H1 (cell line): ENCODE measurements at regions not wholly inside any gene's neighbourhood (a gene's known extent, or its start where the extent isn't known, plus 50 kb on each side); places are given as distances from the start of the nearest gene placed in this dataset.

Source experiments
- CBX8 ChIP-seq: fragments of 300-800, 300-1000 bp; sonication (generic); IDR thresholded peaks from 2 replicates; pipeline ENCODE4 v1.7.1; 2016; ENCODE audit warnings: low read depth, low read length, borderline replicate concordance
- EP300 ChIP-seq, 2 experiments: IDR thresholded peaks; 1 replicate in 1 of 2; 2 replicates in 1 of 2; pipeline ENCODE4 v1.6.1; 2011 to 2012; ENCODE audit warnings: low read depth in 2 of 2, low read length in 2 of 2, mild to moderate bottlenecking in 2 of 2, borderline replicate concordance in 1 of 2, inconsistent platforms in 1 of 2, moderate library complexity in 1 of 2
- EZH2 ChIP-seq: fragments of 200-600 bp; sonication (generic); IDR thresholded peaks from 2 replicates; pipeline ENCODE4 v1.7.1; 2012; ENCODE audit warnings: low read depth, mild to moderate bottlenecking, moderate library complexity, low read length, inconsistent platforms; ENCODE audit not compliant: severe bottlenecking
- MAFK ChIP-seq: IDR thresholded peaks from 2 replicates; pipeline ENCODE4 v1.6.1; 2012; ENCODE audit warnings: low read depth, mild to moderate bottlenecking, improper control_type of control experiment, low read length
- SAP30 ChIP-seq: fragments of 300-600 bp; sonication (generic); IDR thresholded peaks from 2 replicates; pipeline ENCODE4 v1.7.1; 2012; ENCODE audit warnings: low read length, moderate library complexity, mild to moderate bottlenecking, inconsistent platforms; ENCODE audit not compliant: insufficient read depth, insufficient replicate concordance
- SIN3A ChIP-seq, 2 experiments: IDR thresholded peaks in 1 of 2; conservative IDR thresholded peaks in 1 of 2; 2 replicates each; pipeline ENCODE4 v1.6.1; 2011 to 2012; ENCODE audit warnings: low read length in 2 of 2, improper control_type of control experiment in 1 of 2, low read depth in 1 of 2, mild to moderate bottlenecking in 1 of 2
- TEAD4 ChIP-seq: IDR thresholded peaks from 2 replicates; pipeline ENCODE4 v1.6.1; 2012; ENCODE audit warnings: low read depth, low read length, inconsistent platforms, mixed read lengths
- YY1 ChIP-seq: IDR thresholded peaks from 2 replicates; pipeline ENCODE4 v1.6.1; 2011; ENCODE audit warnings: low read depth, mild to moderate bottlenecking, low read length
- TF ChIP-seq, protein P1 (sequence below), 3 experiments: IDR thresholded peaks; 1 replicate in 2 of 3; 2 replicates in 1 of 3; pipeline versions ENCODE4 v1.5.1 to v1.6.1; 2011; ENCODE audit warnings: low read length in 3 of 3, mild to moderate bottlenecking in 3 of 3, inconsistent platforms in 2 of 3, low read depth in 1 of 3, moderate library complexity in 1 of 3; ENCODE audit not compliant: insufficient read depth in 1 of 3; ENCODE audit errors: control extremely low read depth in 1 of 3
- TF ChIP-seq, protein P2 (sequence below): IDR thresholded peaks from 2 replicates; pipeline ENCODE4 v1.6.1; 2011; ENCODE audit warnings: low read length, improper control_type of control experiment
- TF ChIP-seq, protein P3 (sequence below): IDR thresholded peaks from 2 replicates; pipeline ENCODE4 v1.6.1; 2012; ENCODE audit warnings: inconsistent platforms

DNA sequence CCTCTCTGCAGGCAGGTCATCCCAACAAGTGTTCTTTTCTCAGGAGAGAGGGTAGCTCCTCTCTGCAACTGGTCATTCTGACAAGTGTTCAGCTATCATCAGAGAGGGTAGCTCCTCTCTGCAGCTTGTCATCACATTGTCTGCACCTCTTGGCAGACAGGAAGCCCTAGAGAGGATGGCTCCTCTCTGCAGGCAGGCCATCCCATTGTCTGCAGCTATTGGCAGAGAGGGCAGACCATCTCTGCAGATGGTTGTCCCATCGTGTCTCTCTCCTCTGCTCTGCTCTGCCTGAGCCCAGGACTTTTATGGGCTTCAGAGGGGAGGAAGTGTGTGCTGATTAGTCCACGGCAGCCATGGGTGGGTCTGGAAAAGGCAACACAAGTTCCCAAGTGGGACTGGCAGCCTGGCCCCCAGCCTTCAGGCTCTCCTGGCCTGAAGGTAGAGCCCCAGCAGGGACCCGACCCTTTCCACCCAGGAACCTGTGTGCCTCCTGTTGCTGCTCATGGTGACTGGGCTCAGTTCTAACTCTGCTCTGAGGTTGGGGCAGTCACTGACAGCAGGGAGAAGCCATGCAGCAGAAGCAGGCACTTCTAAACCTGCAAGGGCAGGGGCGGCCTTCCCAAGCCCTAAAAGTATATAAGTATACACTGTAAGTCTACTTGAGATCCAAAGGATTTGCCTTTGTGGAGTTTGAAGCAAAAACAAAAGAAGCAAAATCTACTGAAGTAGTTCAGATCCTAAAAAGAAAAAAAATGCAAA, 637.9 kb downstream of the PLOD2 start:
- TF ChIP-seq, protein P1, sequence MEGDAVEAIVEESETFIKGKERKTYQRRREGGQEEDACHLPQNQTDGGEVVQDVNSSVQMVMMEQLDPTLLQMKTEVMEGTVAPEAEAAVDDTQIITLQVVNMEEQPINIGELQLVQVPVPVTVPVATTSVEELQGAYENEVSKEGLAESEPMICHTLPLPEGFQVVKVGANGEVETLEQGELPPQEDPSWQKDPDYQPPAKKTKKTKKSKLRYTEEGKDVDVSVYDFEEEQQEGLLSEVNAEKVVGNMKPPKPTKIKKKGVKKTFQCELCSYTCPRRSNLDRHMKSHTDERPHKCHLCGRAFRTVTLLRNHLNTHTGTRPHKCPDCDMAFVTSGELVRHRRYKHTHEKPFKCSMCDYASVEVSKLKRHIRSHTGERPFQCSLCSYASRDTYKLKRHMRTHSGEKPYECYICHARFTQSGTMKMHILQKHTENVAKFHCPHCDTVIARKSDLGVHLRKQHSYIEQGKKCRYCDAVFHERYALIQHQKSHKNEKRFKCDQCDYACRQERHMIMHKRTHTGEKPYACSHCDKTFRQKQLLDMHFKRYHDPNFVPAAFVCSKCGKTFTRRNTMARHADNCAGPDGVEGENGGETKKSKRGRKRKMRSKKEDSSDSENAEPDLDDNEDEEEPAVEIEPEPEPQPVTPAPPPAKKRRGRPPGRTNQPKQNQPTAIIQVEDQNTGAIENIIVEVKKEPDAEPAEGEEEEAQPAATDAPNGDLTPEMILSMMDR (IDR thresholded peaks at IDR 0.05; ENCODE audit: control extremely low read depth in 1 of 3, insufficient read depth in 1 of 3, low read depth in 1 of 3, low read length in 3 of 3) = no peak
- TF ChIP-seq EZH2 (no peak), SAP30 (no peak), EP300 (IDR thresholded peaks at IDR 0.05; ENCODE audit: borderline replicate concordance in 1 of 2, low read depth in 2 of 2, low read length in 2 of 2) (no peak), MAFK (no peak), YY1 (no peak), SIN3A (conservative IDR thresholded peaks at IDR 0.05 in 1 of 2, IDR thresholded peaks at IDR 0.05 in 1 of 2; ENCODE audit: low read depth in 1 of 2, low read length in 2 of 2) (no peak), CBX8 (no peak), TEAD4 (no peak)
- TF ChIP-seq, protein P2, sequence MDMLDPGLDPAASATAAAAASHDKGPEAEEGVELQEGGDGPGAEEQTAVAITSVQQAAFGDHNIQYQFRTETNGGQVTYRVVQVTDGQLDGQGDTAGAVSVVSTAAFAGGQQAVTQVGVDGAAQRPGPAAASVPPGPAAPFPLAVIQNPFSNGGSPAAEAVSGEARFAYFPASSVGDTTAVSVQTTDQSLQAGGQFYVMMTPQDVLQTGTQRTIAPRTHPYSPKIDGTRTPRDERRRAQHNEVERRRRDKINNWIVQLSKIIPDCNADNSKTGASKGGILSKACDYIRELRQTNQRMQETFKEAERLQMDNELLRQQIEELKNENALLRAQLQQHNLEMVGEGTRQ = no peak
- TF ChIP-seq, protein P3, sequence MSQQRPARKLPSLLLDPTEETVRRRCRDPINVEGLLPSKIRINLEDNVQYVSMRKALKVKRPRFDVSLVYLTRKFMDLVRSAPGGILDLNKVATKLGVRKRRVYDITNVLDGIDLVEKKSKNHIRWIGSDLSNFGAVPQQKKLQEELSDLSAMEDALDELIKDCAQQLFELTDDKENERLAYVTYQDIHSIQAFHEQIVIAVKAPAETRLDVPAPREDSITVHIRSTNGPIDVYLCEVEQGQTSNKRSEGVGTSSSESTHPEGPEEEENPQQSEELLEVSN = no peak
